Mesendoderm (in vitro differentiated cells): ENCODE measurements at regions not wholly inside any gene's neighbourhood (a gene's known extent, or its start where the extent isn't known, plus 50 kb on each side); places are given as distances from the start of the nearest gene placed in this dataset.

Source experiments
- DNase-seq: peaks from one replicate; pipeline ENCODE4 v3.0.0; 2013
- H2AK5ac ChIP-seq: 2 replicates; pipeline ENCODE4 v1.6.1; 2013; ENCODE audit warnings: low read length, inconsistent platforms
- H2BK120ac ChIP-seq: 2 replicates; pipeline ENCODE4 v1.6.1; 2013; ENCODE audit warnings: low read depth, mild to moderate bottlenecking, low read length, moderate library complexity, mixed read lengths
- H2BK15ac ChIP-seq: replicated peaks from 2 replicates; pipeline ENCODE4 v1.6.1; 2013; ENCODE audit warnings: low read depth, mild to moderate bottlenecking, moderate library complexity
- H2BK5ac ChIP-seq: 2 replicates; pipeline ENCODE4 v1.6.1; 2013; ENCODE audit warnings: low read length, inconsistent platforms
- H3K18ac ChIP-seq: 2 replicates; pipeline ENCODE4 v1.6.1; 2013; ENCODE audit warnings: mild to moderate bottlenecking, low read length, mixed read lengths
- H3K23ac ChIP-seq: one replicate; pipeline ENCODE4 v1.6.1; 2013; ENCODE audit warnings: low read length
- H3K27ac ChIP-seq: 2 replicates; pipeline ENCODE4 v1.5.1; 2013; ENCODE audit warnings: low read depth, mild to moderate bottlenecking, inconsistent platforms, low read length, moderate library complexity
- H3K27me3 ChIP-seq: 2 replicates; pipeline ENCODE4 v1.6.1; 2013; ENCODE audit warnings: low read length, control low read depth, mild to moderate bottlenecking, inconsistent platforms; ENCODE audit not compliant: insufficient read depth, poor library complexity
- H3K36me3 ChIP-seq: 2 replicates; pipeline ENCODE4 v1.6.1; 2013; ENCODE audit warnings: low read length, inconsistent platforms; ENCODE audit not compliant: control insufficient read depth, insufficient read depth
- H3K4ac ChIP-seq: one replicate; pipeline ENCODE4 v1.6.1; 2013; ENCODE audit warnings: low read depth, mild to moderate bottlenecking, low read length, moderate library complexity
- H3K4me1 ChIP-seq: 2 replicates; pipeline ENCODE4 v1.6.1; 2013; ENCODE audit warnings: low read depth, low read length, inconsistent platforms; ENCODE audit not compliant: control insufficient read depth
- H3K4me2 ChIP-seq: 2 replicates; pipeline ENCODE4 v1.6.1; 2013; ENCODE audit warnings: low read length
- H3K4me3 ChIP-seq: 2 replicates; pipeline ENCODE4 v1.5.1; 2013; ENCODE audit warnings: mild to moderate bottlenecking, low read length
- H3K56ac ChIP-seq: one replicate; pipeline ENCODE4 v1.6.1; 2013; ENCODE audit warnings: low read length
- H3K79me1 ChIP-seq: 2 replicates; pipeline ENCODE4 v1.6.1; 2013; ENCODE audit warnings: low read length, inconsistent platforms
- H3K79me2 ChIP-seq: 2 replicates; pipeline ENCODE4 v1.6.1; 2013; ENCODE audit warnings: mild to moderate bottlenecking, low read length; ENCODE audit not compliant: control insufficient read depth, insufficient read depth
- H3K9ac ChIP-seq: 2 replicates; pipeline ENCODE4 v1.6.1; 2013; ENCODE audit warnings: low read length, inconsistent platforms
- H4K5ac ChIP-seq: one replicate; pipeline ENCODE4 v1.6.1; 2013; ENCODE audit warnings: low read length
- H4K8ac ChIP-seq: one replicate; pipeline ENCODE4 v1.6.1; 2013; ENCODE audit warnings: low read depth, mild to moderate bottlenecking, control low read depth, low read length, moderate library complexity
- WGBS: extraction: QIAGEN DNeasy Blood & Tissue Kit; methylation state at CpG from one replicate; pipeline ENCODE4 v1.1.7; 2013; ENCODE audit warnings: low lambda C conversion rate, missing lambda C conversion rate; ENCODE audit not compliant: insufficient coverage; ENCODE audit errors: extremely low coverage; 5-methylcytosine and 5-hydroxymethylcytosine counted together

- WGBS = no CpG with 5 or more reads among the region's 13 CpGs
- Histone ChIP-seq H3K27me3 (no peaks in the 10 kb centered on the region), H3K4me1 (peaks cover 1% of the 10 kb centered on the region), H3K9ac (no peak overlapping the region), H3K79me2 (no peaks in the 10 kb centered on the region), H3K36me3 (no peaks in the 10 kb centered on the region), H3K79me1 (no peaks in the 10 kb centered on the region), H3K4me3 (no peak overlapping the region), H2BK5ac (no peak overlapping the region), H2AK5ac (no peak overlapping the region), H2BK120ac (no peak overlapping the region), H2BK15ac (no peak overlapping the region), H3K23ac (no peak overlapping the region), H4K8ac (no peak overlapping the region), H3K4me2 (no peak overlapping the region), H3K27ac (no peak overlapping the region), H4K5ac (no peak overlapping the region), H3K18ac (no peak overlapping the region), H3K56ac (no peak overlapping the region), H3K4ac (no peak overlapping the region)
- DNase-seq = no peak
Observed at GRCh38 chr1:232378266-232379062, 251.5 kb downstream of the SIPA1L2 start.

GRCh38 chr1:232377494-232377770, 252.5 kb downstream of the SIPA1L2 start:
- H3K27me3 ChIP-seq = no peaks in the 10 kb centered on the region
- no peak overlapping the region for H3K4me3 ChIP-seq
- WGBS = no CpG with 5 or more reads among the region's 3 CpGs
- no peak overlapping the region for H3K4me2 ChIP-seq
- no peaks in the 10 kb centered on the region for H3K79me2 ChIP-seq
- H3K36me3 ChIP-seq = no peaks in the 10 kb centered on the region
- H2BK5ac ChIP-seq = no peak overlapping the region
- no peak overlapping the region for H3K4ac ChIP-seq
- H3K56ac ChIP-seq = no peak overlapping the region
- H3K27ac ChIP-seq = no peak overlapping the region
- H3K9ac ChIP-seq = no peak overlapping the region
- peak; percentile 65 for DNase-seq
- no peak overlapping the region for H3K18ac ChIP-seq
- H2AK5ac ChIP-seq = no peak overlapping the region
- no peaks in the 10 kb centered on the region for H3K79me1 ChIP-seq
- H4K5ac ChIP-seq = no peak overlapping the region
- H3K4me1 ChIP-seq = peaks cover 1% of the 10 kb centered on the region
- H3K23ac ChIP-seq = no peak overlapping the region
- no peak overlapping the region for H4K8ac ChIP-seq
- H2BK120ac ChIP-seq = no peak overlapping the region
- H2BK15ac ChIP-seq = no peak overlapping the region

- H3K18ac ChIP-seq = no peak overlapping the region
- H3K4ac ChIP-seq = no peak overlapping the region
- H3K4me2 ChIP-seq = no peak overlapping the region
- H3K27me3 ChIP-seq = no peaks in the 10 kb centered on the region
- WGBS = no CpG with 5 or more reads among the region's 16 CpGs
- peak overlapping the region; percentile 45 for H2AK5ac ChIP-seq
- H3K4me3 ChIP-seq = no peak overlapping the region
- H2BK5ac ChIP-seq = no peak overlapping the region
- H3K79me1 ChIP-seq = no peaks in the 10 kb centered on the region
- no peak overlapping the region for H2BK120ac ChIP-seq
- H2BK15ac ChIP-seq = no peak overlapping the region
- no peaks in the 10 kb centered on the region for H3K36me3 ChIP-seq
- H3K27ac ChIP-seq = no peak overlapping the region
- H3K9ac ChIP-seq = no peak overlapping the region
- no peak overlapping the region for H4K8ac ChIP-seq
- DNase-seq = no peak
- no peaks in the 10 kb centered on the region for H3K79me2 ChIP-seq
- peaks cover 1% of the 10 kb centered on the region for H3K4me1 ChIP-seq
- no peak overlapping the region for H3K56ac ChIP-seq
- H4K5ac ChIP-seq = no peak overlapping the region
- no peak overlapping the region for H3K23ac ChIP-seq
Observed at GRCh38 chr1:232376632-232377493, 253.1 kb downstream of the SIPA1L2 start.

- Histone ChIP-seq H3K56ac (no peak overlapping the region), H3K27ac (no peak overlapping the region), H4K8ac (no peak overlapping the region), H3K18ac (no peak overlapping the region), H2AK5ac (no peak overlapping the region), H4K5ac (no peak overlapping the region), H2BK5ac (no peak overlapping the region), H3K79me2 (no peaks in the 10 kb centered on the region), H3K36me3 (no peaks in the 10 kb centered on the region), H3K9ac (no peak overlapping the region), H3K23ac (no peak overlapping the region), H3K4me3 (no peak overlapping the region), H3K4ac (no peak overlapping the region), H3K4me2 (no peak overlapping the region), H2BK120ac (no peak overlapping the region), H2BK15ac (no peak overlapping the region), H3K27me3 (no peaks in the 10 kb centered on the region), H3K4me1 (no peaks in the 10 kb centered on the region), H3K79me1 (no peaks in the 10 kb centered on the region)
- no peak for DNase-seq
- no CpG with 5 or more reads among the region's 11 CpGs for WGBS
Observed at GRCh38 chr1:232372841-232373440, 257.0 kb downstream of the SIPA1L2 start.

- no peak overlapping the region for H4K8ac ChIP-seq
- H3K4ac ChIP-seq = no peak overlapping the region
- H3K56ac ChIP-seq = no peak overlapping the region
- no peaks in the 10 kb centered on the region for H3K79me2 ChIP-seq
- no peaks in the 10 kb centered on the region for H3K27me3 ChIP-seq
- H3K9ac ChIP-seq = no peak overlapping the region
- H3K79me1 ChIP-seq = no peaks in the 10 kb centered on the region
- H4K5ac ChIP-seq = no peak overlapping the region
- no peaks in the 10 kb centered on the region for H3K36me3 ChIP-seq
- H2BK120ac ChIP-seq = no peak overlapping the region
- H3K4me3 ChIP-seq = no peak overlapping the region
- H3K23ac ChIP-seq = no peak overlapping the region
- H3K4me2 ChIP-seq = no peak overlapping the region
- H2BK5ac ChIP-seq = no peak overlapping the region
- no peak overlapping the region for H2AK5ac ChIP-seq
- no peak overlapping the region for H3K27ac ChIP-seq
- no peak overlapping the region for H3K18ac ChIP-seq
- H3K4me1 ChIP-seq = no peaks in the 10 kb centered on the region
- H2BK15ac ChIP-seq = no peak overlapping the region
- no peak for DNase-seq
- no CpG with 5 or more reads among the region's 13 CpGs for WGBS
Observed at GRCh38 chr1:232372431-232372830, 257.5 kb downstream of the SIPA1L2 start.
